ENCODE measurements at regions not wholly inside any gene's neighbourhood (a gene's known extent, or its start where the extent isn't known, plus 50 kb on each side); places are given as distances from the start of the nearest gene placed in this dataset.

DNA sequence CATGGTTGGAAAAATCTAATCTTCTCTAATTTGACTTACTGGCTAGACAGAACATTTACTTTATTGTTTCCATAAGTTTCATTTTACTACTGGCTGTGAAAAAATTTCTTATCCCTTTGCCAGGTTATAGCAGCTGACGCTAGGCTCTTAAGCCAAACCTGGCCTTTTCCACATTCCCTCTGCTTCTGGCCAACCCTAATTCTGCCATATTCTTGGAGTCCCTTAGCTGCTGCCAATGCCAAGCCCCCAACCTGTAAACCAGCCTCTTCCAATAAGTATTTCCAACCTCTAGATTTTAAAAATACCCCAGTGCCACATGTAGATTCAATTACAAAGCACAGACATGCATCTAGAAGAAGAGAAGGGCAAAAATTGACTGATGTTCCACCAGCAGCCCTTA, 452.3 kb upstream of the MEX3C start:
- Histone ChIP-seq H4K20me1 (ENCODE audit: insufficient read depth) (no peaks in the 10 kb centered on the region), H3K9me2 (no peaks in the 10 kb centered on the region), H3K36me3 (replicated peaks in 1 of 2; ENCODE audit: control insufficient read depth in 1 of 2, insufficient read depth in 2 of 2, low read length in 1 of 2) (no peaks in the 10 kb centered on the region), H2AFZ (ENCODE audit: low read depth) (no peak overlapping the region), H3K9me3 (no peaks in the 10 kb centered on the region), H3F3A (replicated peaks; ENCODE audit: insufficient read depth) (no peaks in the 10 kb centered on the region), H3K27ac (ENCODE audit: low read depth in 2 of 2, low read length in 1 of 2) (no peak overlapping the region), H3K79me2 (ENCODE audit: insufficient read depth) (no peaks in the 10 kb centered on the region), H3K9ac (no peak overlapping the region), H3K4me2 (no peak overlapping the region), H3K4me3 (ENCODE audit: low read depth in 2 of 2, low read length in 1 of 2) (no peak overlapping the region), H3K4me1 (ENCODE audit: control insufficient read depth in 1 of 2, insufficient read depth in 2 of 2, low read depth in 1 of 2, low read length in 1 of 2) (peaks cover 0 to 7% of the 10 kb centered on the region in 2 experiments; a peak in 1 of 4 replicates), H3K27me3 (ENCODE audit: insufficient read depth) (no peaks in the 10 kb centered on the region; the same call in 1 of the 2 replicates)
- no peak for DNase-seq
- CTCF ChIA-PET: interaction anchor here (2.6 kb wide), 1 partner anchor 29 kb away, joined by 13 read pairs; no protein-coding TSS in a partner anchor
- POLR2A ChIA-PET: no interaction called here
- TF ChIP-seq GATA2 (CRISPR knock-in tag; IDR thresholded peaks at IDR 0.05): no peak
- no peak for TF ChIP-seq GABPA (IDR thresholded peaks at IDR 0.05; ENCODE audit: low read depth)
- TF ChIP-seq, protein P1, sequence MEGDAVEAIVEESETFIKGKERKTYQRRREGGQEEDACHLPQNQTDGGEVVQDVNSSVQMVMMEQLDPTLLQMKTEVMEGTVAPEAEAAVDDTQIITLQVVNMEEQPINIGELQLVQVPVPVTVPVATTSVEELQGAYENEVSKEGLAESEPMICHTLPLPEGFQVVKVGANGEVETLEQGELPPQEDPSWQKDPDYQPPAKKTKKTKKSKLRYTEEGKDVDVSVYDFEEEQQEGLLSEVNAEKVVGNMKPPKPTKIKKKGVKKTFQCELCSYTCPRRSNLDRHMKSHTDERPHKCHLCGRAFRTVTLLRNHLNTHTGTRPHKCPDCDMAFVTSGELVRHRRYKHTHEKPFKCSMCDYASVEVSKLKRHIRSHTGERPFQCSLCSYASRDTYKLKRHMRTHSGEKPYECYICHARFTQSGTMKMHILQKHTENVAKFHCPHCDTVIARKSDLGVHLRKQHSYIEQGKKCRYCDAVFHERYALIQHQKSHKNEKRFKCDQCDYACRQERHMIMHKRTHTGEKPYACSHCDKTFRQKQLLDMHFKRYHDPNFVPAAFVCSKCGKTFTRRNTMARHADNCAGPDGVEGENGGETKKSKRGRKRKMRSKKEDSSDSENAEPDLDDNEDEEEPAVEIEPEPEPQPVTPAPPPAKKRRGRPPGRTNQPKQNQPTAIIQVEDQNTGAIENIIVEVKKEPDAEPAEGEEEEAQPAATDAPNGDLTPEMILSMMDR (IDR thresholded peaks at IDR 0.05): no peak
- TF ChIP-seq SMC3 (IDR thresholded peaks at IDR 0.05; ENCODE audit: low read depth, low read length): no peak
- TF ChIP-seq, protein P2, sequence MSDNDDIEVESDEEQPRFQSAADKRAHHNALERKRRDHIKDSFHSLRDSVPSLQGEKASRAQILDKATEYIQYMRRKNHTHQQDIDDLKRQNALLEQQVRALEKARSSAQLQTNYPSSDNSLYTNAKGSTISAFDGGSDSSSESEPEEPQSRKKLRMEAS (IDR thresholded peaks at IDR 0.05; ENCODE audit: low read depth): no peak
- TF ChIP-seq EZH2phosphoT487 (IDR thresholded peaks at IDR 0.05; ENCODE audit: borderline replicate concordance, low read depth): no peak
- no peak for TF ChIP-seq POLR2AphosphoS5 (IDR thresholded peaks at IDR 0.05; ENCODE audit: low read depth, low read length)
- no peak for TF ChIP-seq NRF1 (IDR thresholded peaks at IDR 0.05; ENCODE audit: low read depth, low read length)
- TF ChIP-seq, protein P3, sequence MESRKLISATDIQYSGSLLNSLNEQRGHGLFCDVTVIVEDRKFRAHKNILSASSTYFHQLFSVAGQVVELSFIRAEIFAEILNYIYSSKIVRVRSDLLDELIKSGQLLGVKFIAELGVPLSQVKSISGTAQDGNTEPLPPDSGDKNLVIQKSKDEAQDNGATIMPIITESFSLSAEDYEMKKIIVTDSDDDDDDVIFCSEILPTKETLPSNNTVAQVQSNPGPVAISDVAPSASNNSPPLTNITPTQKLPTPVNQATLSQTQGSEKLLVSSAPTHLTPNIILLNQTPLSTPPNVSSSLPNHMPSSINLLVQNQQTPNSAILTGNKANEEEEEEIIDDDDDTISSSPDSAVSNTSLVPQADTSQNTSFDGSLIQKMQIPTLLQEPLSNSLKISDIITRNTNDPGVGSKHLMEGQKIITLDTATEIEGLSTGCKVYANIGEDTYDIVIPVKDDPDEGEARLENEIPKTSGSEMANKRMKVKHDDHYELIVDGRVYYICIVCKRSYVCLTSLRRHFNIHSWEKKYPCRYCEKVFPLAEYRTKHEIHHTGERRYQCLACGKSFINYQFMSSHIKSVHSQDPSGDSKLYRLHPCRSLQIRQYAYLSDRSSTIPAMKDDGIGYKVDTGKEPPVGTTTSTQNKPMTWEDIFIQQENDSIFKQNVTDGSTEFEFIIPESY (IDR thresholded peaks at IDR 0.05; ENCODE audit: borderline replicate concordance, low read depth): no peak
- TF ChIP-seq SIN3A (IDR thresholded peaks at IDR 0.05; ENCODE audit: borderline replicate concordance, low read depth, low read length): no peak
- no peak for TF ChIP-seq TAF1 (IDR thresholded peaks at IDR 0.05; ENCODE audit: borderline replicate concordance, low read depth, low read length)
- TF ChIP-seq, protein P4, sequence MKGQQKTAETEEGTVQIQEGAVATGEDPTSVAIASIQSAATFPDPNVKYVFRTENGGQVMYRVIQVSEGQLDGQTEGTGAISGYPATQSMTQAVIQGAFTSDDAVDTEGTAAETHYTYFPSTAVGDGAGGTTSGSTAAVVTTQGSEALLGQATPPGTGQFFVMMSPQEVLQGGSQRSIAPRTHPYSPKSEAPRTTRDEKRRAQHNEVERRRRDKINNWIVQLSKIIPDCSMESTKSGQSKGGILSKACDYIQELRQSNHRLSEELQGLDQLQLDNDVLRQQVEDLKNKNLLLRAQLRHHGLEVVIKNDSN (IDR thresholded peaks at IDR 0.05; ENCODE audit: borderline replicate concordance, low read depth): no peak
- WGBS (ENCODE audit: low lambda C conversion rate): 80% methylated on average over 1 of the region's 1 CpG

DNA sequence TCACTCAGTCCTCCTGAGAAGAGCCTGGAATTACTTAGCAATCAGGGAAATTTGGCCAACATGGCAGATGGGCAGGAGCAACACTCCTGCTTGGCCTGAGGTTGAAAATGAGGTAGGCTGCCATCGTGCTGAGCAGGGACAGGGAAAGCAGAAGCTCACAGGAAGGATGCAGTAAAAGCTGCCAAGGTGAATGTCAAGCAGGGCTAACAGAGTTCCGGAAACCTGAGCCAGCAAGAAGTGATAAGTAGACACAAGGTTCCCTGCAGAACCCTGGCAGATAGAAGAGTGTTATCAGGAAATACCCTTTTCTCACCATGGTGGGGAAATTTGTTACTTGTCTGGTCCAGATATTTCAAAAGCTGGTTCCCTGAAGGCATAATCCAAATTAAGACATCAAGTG, 454.3 kb upstream of the MEX3C start:
- Histone ChIP-seq H3K9me3 (no peaks in the 10 kb centered on the region), H3K4me2 (no peak overlapping the region), H3K27me3 (ENCODE audit: insufficient read depth) (no peaks in the 10 kb centered on the region; the same call in 1 of the 2 replicates), H3K79me2 (ENCODE audit: insufficient read depth) (no peaks in the 10 kb centered on the region), H3K4me3 (ENCODE audit: low read depth in 2 of 2, low read length in 1 of 2) (no peak overlapping the region), H3K4me1 (ENCODE audit: control insufficient read depth in 1 of 2, insufficient read depth in 2 of 2, low read depth in 1 of 2, low read length in 1 of 2) (peaks cover 0 to 13% of the 10 kb centered on the region in 2 experiments; a peak in 1 of 4 replicates), H3K27ac (ENCODE audit: low read depth in 2 of 2, low read length in 1 of 2) (no peak overlapping the region), H3K9ac (no peak overlapping the region), H4K20me1 (ENCODE audit: insufficient read depth) (no peaks in the 10 kb centered on the region), H3F3A (replicated peaks; ENCODE audit: insufficient read depth) (no peaks in the 10 kb centered on the region), H3K36me3 (replicated peaks in 1 of 2; ENCODE audit: control insufficient read depth in 1 of 2, insufficient read depth in 2 of 2, low read length in 1 of 2) (no peaks in the 10 kb centered on the region), H3K9me2 (no peaks in the 10 kb centered on the region), H2AFZ (ENCODE audit: low read depth) (no peak overlapping the region)
- DNase-seq: no peak
- ChIA-PET POLR2A (no interaction called here), CTCF (interaction anchor here (1.2 to 1.9 kb wide), 3 partner anchors 13 to 541 kb away, joined by 4 to 6 read pairs (median 4); no protein-coding TSS in a partner anchor)
- WGBS (ENCODE audit: low lambda C conversion rate): 42% methylated on average over 2 of the region's 2 CpGs
- TF ChIP-seq NFIC (IDR thresholded peaks at IDR 0.05; ENCODE audit: borderline replicate concordance) (no peak), EP300 (IDR thresholded peaks at IDR 0.05; ENCODE audit: borderline replicate concordance in 1 of 2, low read depth in 1 of 2, low read length in 1 of 2) (no peak), SIN3A (IDR thresholded peaks at IDR 0.05; ENCODE audit: borderline replicate concordance, low read depth, low read length) (no peak), POLR2AphosphoS5 (IDR thresholded peaks at IDR 0.05; ENCODE audit: low read depth, low read length) (no peak), FOSL2 (IDR thresholded peaks at IDR 0.05; ENCODE audit: borderline replicate concordance, low read depth) (no peak), FOXJ3 (CRISPR knock-in tag; IDR thresholded peaks at IDR 0.05) (no peak), EZH2phosphoT487 (IDR thresholded peaks at IDR 0.05; ENCODE audit: borderline replicate concordance, low read depth) (no peak), ELF1 (IDR thresholded peaks at IDR 0.05) (no peak)
- TF ChIP-seq, protein P5, sequence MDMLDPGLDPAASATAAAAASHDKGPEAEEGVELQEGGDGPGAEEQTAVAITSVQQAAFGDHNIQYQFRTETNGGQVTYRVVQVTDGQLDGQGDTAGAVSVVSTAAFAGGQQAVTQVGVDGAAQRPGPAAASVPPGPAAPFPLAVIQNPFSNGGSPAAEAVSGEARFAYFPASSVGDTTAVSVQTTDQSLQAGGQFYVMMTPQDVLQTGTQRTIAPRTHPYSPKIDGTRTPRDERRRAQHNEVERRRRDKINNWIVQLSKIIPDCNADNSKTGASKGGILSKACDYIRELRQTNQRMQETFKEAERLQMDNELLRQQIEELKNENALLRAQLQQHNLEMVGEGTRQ (IDR thresholded peaks at IDR 0.05; ENCODE audit: borderline replicate concordance, low read depth, low read length): no peak

All from SK-N-SH (cell line).